ENCODE measurements at regions not wholly inside any gene's neighbourhood (a gene's known extent, or its start where the extent isn't known, plus 50 kb on each side); places are given as distances from the start of the nearest gene placed in this dataset.
"Not testable (repeated sequence)": the region's sequence is repeated elsewhere in the genome, so short reads cannot be mapped to it uniquely, and the experiment has no call there.

- DNase-seq, result peak; percentile 6
Measured at GRCh38 chr6:120354452-120355098, 979.7 kb downstream of the TBC1D32 start.

- no peak for DNase-seq
Measured at GRCh38 chr6:120352491-120352890, 981.8 kb downstream of the TBC1D32 start.

GRCh38 chr6:120348926-120349325 is 985.4 kb downstream of the TBC1D32 start:
- peak; percentile 87 for DNase-seq

GRCh38 chr6:120328521-120328920 is 979.0 kb upstream of the MAN1A1 start:
- DNase-seq, result no peak

- DNase-seq, result no peak
Measured at GRCh38 chr6:120320481-120321162, 971.1 kb upstream of the MAN1A1 start.

GRCh38 chr6:120304223-120304622 is 954.7 kb upstream of the MAN1A1 start:
- DNase-seq, result no peak

GRCh38 chr6:120303527-120303926 is 954.0 kb upstream of the MAN1A1 start:
- DNase-seq, result no peak

- DNase-seq, result no peak
Measured at GRCh38 chr6:120302041-120302440, 952.5 kb upstream of the MAN1A1 start.

GRCh38 chr6:120290964-120291363 is 941.4 kb upstream of the MAN1A1 start:
- no peak for DNase-seq

- DNase-seq, result no peak
Measured at GRCh38 chr6:120282005-120282404, 932.4 kb upstream of the MAN1A1 start.

GRCh38 chr6:120279466-120280167 is 930.1 kb upstream of the MAN1A1 start:
- DNase-seq, result no peak

GRCh38 chr6:120278689-120279396 is 929.3 kb upstream of the MAN1A1 start:
- DNase-seq, result no peak

- DNase-seq, result no peak
Measured at GRCh38 chr6:120274547-120274946, 925.0 kb upstream of the MAN1A1 start.

- DNase-seq, result no peak
Measured at GRCh38 chr6:120273411-120273810, 923.9 kb upstream of the MAN1A1 start.

- DNase-seq, result no peak
Measured at GRCh38 chr6:120272038-120272437, 922.5 kb upstream of the MAN1A1 start.

GRCh38 chr6:120268256-120268655 is 918.7 kb upstream of the MAN1A1 start:
- not testable (repeated sequence) for DNase-seq

GRCh38 chr6:120262354-120262753 is 912.8 kb upstream of the MAN1A1 start:
- DNase-seq, result no peak

GRCh38 chr6:120260636-120261035 is 911.1 kb upstream of the MAN1A1 start:
- DNase-seq, result no peak

GRCh38 chr6:120254651-120255050 is 905.1 kb upstream of the MAN1A1 start:
- no peak for DNase-seq

- DNase-seq, result no peak
Measured at GRCh38 chr6:120248451-120248850, 898.9 kb upstream of the MAN1A1 start.

- DNase-seq, result no peak
Measured at GRCh38 chr6:120237221-120237620, 887.7 kb upstream of the MAN1A1 start.

- DNase-seq, result no peak
Measured at GRCh38 chr6:120230008-120230407, 880.4 kb upstream of the MAN1A1 start.

GRCh38 chr6:120228297-120228696 is 878.7 kb upstream of the MAN1A1 start:
- no peak for DNase-seq
